Thyroid gland (tissue), 4 donors: ENCODE measurements at regions not wholly inside any gene's neighbourhood (a gene's known extent, or its start where the extent isn't known, plus 50 kb on each side); places are given as distances from the start of the nearest gene placed in this dataset.

Experiments used
- POLR2A ChIP-seq, 2 donors: fragments of 450-650 bp; IDR thresholded peaks; one replicate each; pipeline ENCODE4 v1.6.1; 2017; ENCODE audit warnings: antibody characterized with exemption in 2 of 2, mild to moderate bottlenecking in 2 of 2, moderate library complexity in 1 of 2
- TF ChIP-seq, protein P1 (sequence below), 6 experiments: fragments of 200-600 bp in 3 of 6; fragments of 450-650 bp in 3 of 6; sonication (generic) in 3 of 6; IDR thresholded peaks; one replicate each; pipeline ENCODE4 v1.5.1; 2016 to 2019; ENCODE audit warnings: antibody characterized with exemption in 6 of 6, mild to moderate bottlenecking in 2 of 6, inconsistent platforms in 1 of 6, moderate library complexity in 1 of 6

DNA sequence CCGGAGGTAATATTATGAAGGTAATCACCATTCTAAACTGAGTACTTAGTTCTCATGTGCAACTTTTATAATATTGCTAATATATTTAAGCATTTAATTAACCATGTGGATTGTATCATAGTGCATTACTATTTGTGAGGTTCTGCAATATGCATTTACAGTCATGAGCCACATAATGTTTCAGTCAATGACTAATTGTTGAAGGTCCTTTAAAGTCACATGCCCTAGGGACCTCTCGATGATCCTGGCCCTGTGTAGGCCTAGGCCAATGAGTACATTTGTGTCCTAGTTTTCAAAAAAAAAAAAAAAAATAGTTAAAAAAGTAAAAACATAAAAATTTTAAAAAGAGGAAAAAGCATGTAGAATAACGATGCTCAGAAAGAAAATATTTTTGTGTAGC, 298.0 kb downstream of the DSEL start:
- TF ChIP-seq, protein P1, sequence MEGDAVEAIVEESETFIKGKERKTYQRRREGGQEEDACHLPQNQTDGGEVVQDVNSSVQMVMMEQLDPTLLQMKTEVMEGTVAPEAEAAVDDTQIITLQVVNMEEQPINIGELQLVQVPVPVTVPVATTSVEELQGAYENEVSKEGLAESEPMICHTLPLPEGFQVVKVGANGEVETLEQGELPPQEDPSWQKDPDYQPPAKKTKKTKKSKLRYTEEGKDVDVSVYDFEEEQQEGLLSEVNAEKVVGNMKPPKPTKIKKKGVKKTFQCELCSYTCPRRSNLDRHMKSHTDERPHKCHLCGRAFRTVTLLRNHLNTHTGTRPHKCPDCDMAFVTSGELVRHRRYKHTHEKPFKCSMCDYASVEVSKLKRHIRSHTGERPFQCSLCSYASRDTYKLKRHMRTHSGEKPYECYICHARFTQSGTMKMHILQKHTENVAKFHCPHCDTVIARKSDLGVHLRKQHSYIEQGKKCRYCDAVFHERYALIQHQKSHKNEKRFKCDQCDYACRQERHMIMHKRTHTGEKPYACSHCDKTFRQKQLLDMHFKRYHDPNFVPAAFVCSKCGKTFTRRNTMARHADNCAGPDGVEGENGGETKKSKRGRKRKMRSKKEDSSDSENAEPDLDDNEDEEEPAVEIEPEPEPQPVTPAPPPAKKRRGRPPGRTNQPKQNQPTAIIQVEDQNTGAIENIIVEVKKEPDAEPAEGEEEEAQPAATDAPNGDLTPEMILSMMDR (IDR thresholded peaks at IDR 0.05), result no peak
- no peak for TF ChIP-seq POLR2A (IDR thresholded peaks at IDR 0.05)
